HT-29 (cell line): ENCODE measurements at regions not wholly inside any gene's neighbourhood (a gene's known extent, or its start where the extent isn't known, plus 50 kb on each side); places are given as distances from the start of the nearest gene placed in this dataset.

Experiments
- DNase-seq: peaks from one replicate; pipeline ENCODE4 v3.0.0-alpha.2; 2015; ENCODE audit warnings: low spot score

- no peak for DNase-seq
These were observed 87.9 kb upstream of the WDR1 start for GRCh38 chr4:10204401-10205058.

GRCh38 chr4:10203851-10204250, 87.3 kb upstream of the WDR1 start:
- no peak for DNase-seq

GRCh38 chr4:10201381-10202223, 85.0 kb upstream of the WDR1 start:
- DNase-seq: no peak

GRCh38 chr4:10200869-10201268, 84.3 kb upstream of the WDR1 start:
- DNase-seq: no peak

- no peak for DNase-seq
These were observed 81.8 kb upstream of the WDR1 start for GRCh38 chr4:10198365-10198764.

GRCh38 chr4:10197952-10198351, 81.4 kb upstream of the WDR1 start:
- DNase-seq: no peak

- DNase-seq: no peak
These were observed 79.6 kb upstream of the WDR1 start for GRCh38 chr4:10196191-10196590.

GRCh38 chr4:10192331-10192730, 75.7 kb upstream of the WDR1 start:
- DNase-seq: no peak

- no peak for DNase-seq
These were observed 71.9 kb upstream of the WDR1 start for GRCh38 chr4:10188400-10189004.

GRCh38 chr4:10186228-10187214, 69.9 kb upstream of the WDR1 start:
- DNase-seq: peak; percentile 36

- no peak for DNase-seq
These were observed 69.1 kb upstream of the WDR1 start for GRCh38 chr4:10185518-10186227.

GRCh38 chr4:10184501-10184938, 67.9 kb upstream of the WDR1 start:
- DNase-seq: no peak

- no peak for DNase-seq
These were observed 67.4 kb upstream of the WDR1 start for GRCh38 chr4:10184041-10184440.

- DNase-seq: no peak
These were observed 66.9 kb upstream of the WDR1 start for GRCh38 chr4:10183462-10183861.

GRCh38 chr4:10182446-10183424, 66.1 kb upstream of the WDR1 start:
- DNase-seq: no peak

GRCh38 chr4:10181745-10182445, 65.3 kb upstream of the WDR1 start:
- DNase-seq: no peak

GRCh38 chr4:10180927-10181744, 64.5 kb upstream of the WDR1 start:
- no peak for DNase-seq

GRCh38 chr4:10180603-10180926, 64.0 kb upstream of the WDR1 start:
- no peak for DNase-seq
